GM06990 (cell line): ENCODE measurements at regions not wholly inside any gene's neighbourhood (a gene's known extent, or its start where the extent isn't known, plus 50 kb on each side); places are given as distances from the start of the nearest gene placed in this dataset.

Source experiments
- DNase-seq: peaks from one replicate; pipeline ENCODE4 v3.0.0-alpha.2; 2011; ENCODE audit not compliant: insufficient read length; ENCODE audit errors: extremely low read depth
- H3K27me3 ChIP-seq: replicated peaks from 2 replicates; pipeline ENCODE4 v1.6.0; 2011; ENCODE audit warnings: low read length; ENCODE audit not compliant: control insufficient read depth, insufficient read depth
- H3K36me3 ChIP-seq: 2 replicates; pipeline ENCODE4 v1.5.1; 2011; ENCODE audit warnings: low read length; ENCODE audit not compliant: control insufficient read depth, insufficient read depth
- H3K4me3 ChIP-seq: replicated peaks from 2 replicates; pipeline ENCODE4 v1.5.1; 2011; ENCODE audit warnings: low read depth, mild to moderate bottlenecking, control low read depth, low read length
- CTCF ChIP-seq: IDR thresholded peaks from 2 replicates; pipeline ENCODE4 v1.5.1; 2011; ENCODE audit warnings: low read length, control low read depth, mild to moderate bottlenecking, inconsistent platforms; ENCODE audit not compliant: insufficient read depth, poor library complexity, severe bottlenecking

GRCh38 chr7:41445946-41446345 is 256.9 kb downstream of the INHBA start:
- no peak for TF ChIP-seq CTCF
- no peaks in the 10 kb centered on the region for H3K36me3 ChIP-seq
- no peak for DNase-seq
- no peaks in the 10 kb centered on the region for H3K27me3 ChIP-seq
- no peak overlapping the region for H3K4me3 ChIP-seq

- no peak for DNase-seq
- no peaks in the 10 kb centered on the region for H3K27me3 ChIP-seq
- no peaks in the 10 kb centered on the region for H3K36me3 ChIP-seq
- no peak overlapping the region for H3K4me3 ChIP-seq
- no peak for TF ChIP-seq CTCF
Observed at GRCh38 chr7:41445432-41445831, 257.5 kb downstream of the INHBA start.

GRCh38 chr7:41439515-41439879 is 263.4 kb downstream of the INHBA start:
- Histone ChIP-seq H3K27me3 (no peaks in the 10 kb centered on the region), H3K36me3 (no peaks in the 10 kb centered on the region), H3K4me3 (no peak overlapping the region)
- no peak for DNase-seq
- TF ChIP-seq CTCF = no peak

- DNase-seq = no peak
- TF ChIP-seq CTCF = no peak
- no peaks in the 10 kb centered on the region for H3K27me3 ChIP-seq
- H3K36me3 ChIP-seq = no peaks in the 10 kb centered on the region
- no peak overlapping the region for H3K4me3 ChIP-seq
Observed at GRCh38 chr7:41438705-41439514, 264.0 kb downstream of the INHBA start.

- DNase-seq = no peak
Observed at GRCh38 chr7:41437257-41438196, 265.4 kb downstream of the INHBA start.

More at GRCh38 chr7:41437257-41438196, 265.4 kb downstream of the INHBA start:
- TF ChIP-seq CTCF = no peak
- H3K36me3 ChIP-seq = no peaks in the 10 kb centered on the region
- H3K4me3 ChIP-seq = no peak overlapping the region
- H3K27me3 ChIP-seq = no peaks in the 10 kb centered on the region
